SK-N-SH treated with all-trans-retinoic acid at 6 μM for 48 hours (cell line): ENCODE measurements at regions not wholly inside any gene's neighbourhood (a gene's known extent, or its start where the extent isn't known, plus 50 kb on each side); places are given as distances from the start of the nearest gene placed in this dataset.

Experiments
- BACH2 ChIP-seq: fragments of 250-450 bp; sonication (Bioruptor Pico); IDR thresholded peaks from 2 replicates; pipeline ENCODE4 v1.9.0; 2021; ENCODE audit warnings: mild to moderate bottlenecking, borderline replicate concordance
- CSDC2 ChIP-seq: fragments of 250-450 bp; sonication (Bioruptor Pico); IDR thresholded peaks from 2 replicates; pipeline ENCODE4 v1.5.0; 2020; ENCODE audit warnings: mild to moderate bottlenecking, moderate library complexity
- CSRNP3 ChIP-seq: fragments of 250-450 bp; sonication (Bioruptor Pico); IDR thresholded peaks from 2 replicates; pipeline ENCODE4 v1.5.1; 2021; ENCODE audit warnings: mild to moderate bottlenecking, moderate library complexity
- SNAI2 ChIP-seq: fragments of 250-450 bp; sonication (Bioruptor Pico); IDR thresholded peaks from 2 replicates; pipeline ENCODE4 v1.5.0; 2020; ENCODE audit warnings: mild to moderate bottlenecking, moderate library complexity
- ZC3H10 ChIP-seq: fragments of 250-450 bp; sonication (Bioruptor Pico); IDR thresholded peaks from 2 replicates; pipeline ENCODE4 v1.5.1; 2021; ENCODE audit warnings: mild to moderate bottlenecking, moderate library complexity
- ZFP3 ChIP-seq: fragments of 250-450 bp; sonication (Bioruptor Pico); IDR thresholded peaks from 2 replicates; pipeline ENCODE4 v1.5.0; 2020; ENCODE audit warnings: mild to moderate bottlenecking, moderate library complexity
- ZFP30 ChIP-seq: fragments of 450-650 bp; formaldehyde crosslinking; IDR thresholded peaks from 2 replicates; pipeline ENCODE4 v1.5.0; 2022; ENCODE audit warnings: mild to moderate bottlenecking, moderate library complexity

- TF ChIP-seq CSDC2 (CRISPR knock-in tag) (no peak), BACH2 (CRISPR knock-in tag) (no peak), CSRNP3 (CRISPR knock-in tag) (no peak), ZC3H10 (CRISPR knock-in tag) (no peak), ZFP30 (CRISPR knock-in tag) (no peak), ZFP3 (CRISPR knock-in tag) (no peak), SNAI2 (CRISPR knock-in tag) (no peak)
Observed at GRCh38 chr14:41423503-41423902, 183.2 kb upstream of the LRFN5 start.
